HEK293 (cell line): ENCODE measurements at regions not wholly inside any gene's neighbourhood (a gene's known extent, or its start where the extent isn't known, plus 50 kb on each side); places are given as distances from the start of the nearest gene placed in this dataset.

Experiments
- RBAK ChIP-seq: fragments of 450-650 bp; formaldehyde crosslinking; IDR thresholded peaks from 2 replicates; pipeline ENCODE4 v1.5.1; 2016; ENCODE audit warnings: missing biosample characterization, missing genetic modification characterization
- YY1 ChIP-seq: fragments of 450-650 bp; formaldehyde crosslinking; IDR thresholded peaks from 2 replicates; pipeline ENCODE4 v1.5.1; 2018; ENCODE audit warnings: missing biosample characterization, missing genetic modification characterization
- ZNF792 ChIP-seq: fragments of 450-650 bp; formaldehyde crosslinking; IDR thresholded peaks from 2 replicates; pipeline ENCODE4 v1.5.1; 2016; ENCODE audit warnings: missing biosample characterization, missing genetic modification characterization
- TF ChIP-seq, protein P1 (sequence below): fragments of 450-650 bp; formaldehyde crosslinking; IDR thresholded peaks from 2 replicates; pipeline ENCODE4 v1.5.1; 2016; ENCODE audit warnings: missing biosample characterization, missing genetic modification characterization
- TF ChIP-seq, protein P2 (sequence below): fragments of 450-650 bp; formaldehyde crosslinking; IDR thresholded peaks from 2 replicates; pipeline ENCODE4 v1.5.1; 2016; ENCODE audit warnings: missing biosample characterization, missing genetic modification characterization

DNA sequence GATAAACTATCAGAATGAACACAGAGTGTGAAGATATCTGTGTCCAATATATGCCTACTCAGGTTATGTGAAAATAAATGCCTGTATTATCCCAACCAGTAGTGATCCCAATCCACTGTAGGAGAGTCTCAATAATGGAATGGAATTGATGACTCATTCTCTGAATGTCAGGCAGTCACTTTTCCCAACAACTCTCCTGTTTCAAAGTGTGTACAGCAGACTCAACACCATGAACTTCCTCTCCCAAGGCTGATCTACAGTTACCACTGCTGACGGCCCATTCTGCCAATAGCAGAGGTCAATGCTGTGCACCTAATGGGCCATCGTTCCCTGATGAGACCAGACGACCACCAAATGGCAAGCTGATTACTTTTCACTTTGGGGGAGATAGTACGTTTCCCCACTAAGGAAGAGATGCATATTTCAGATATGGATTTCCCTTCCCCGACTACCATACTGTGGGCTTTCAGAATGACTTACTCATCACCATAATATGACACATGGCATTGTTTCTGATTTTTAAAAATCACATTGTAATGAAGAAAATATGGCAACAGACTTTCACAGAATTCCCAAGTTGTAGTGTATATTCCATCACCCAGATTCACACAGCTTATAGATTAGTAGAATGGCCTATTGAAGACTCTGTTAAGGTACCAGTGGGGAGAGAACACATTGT lies 601.7 kb upstream of the VRK2 start:
- TF ChIP-seq, protein P1, sequence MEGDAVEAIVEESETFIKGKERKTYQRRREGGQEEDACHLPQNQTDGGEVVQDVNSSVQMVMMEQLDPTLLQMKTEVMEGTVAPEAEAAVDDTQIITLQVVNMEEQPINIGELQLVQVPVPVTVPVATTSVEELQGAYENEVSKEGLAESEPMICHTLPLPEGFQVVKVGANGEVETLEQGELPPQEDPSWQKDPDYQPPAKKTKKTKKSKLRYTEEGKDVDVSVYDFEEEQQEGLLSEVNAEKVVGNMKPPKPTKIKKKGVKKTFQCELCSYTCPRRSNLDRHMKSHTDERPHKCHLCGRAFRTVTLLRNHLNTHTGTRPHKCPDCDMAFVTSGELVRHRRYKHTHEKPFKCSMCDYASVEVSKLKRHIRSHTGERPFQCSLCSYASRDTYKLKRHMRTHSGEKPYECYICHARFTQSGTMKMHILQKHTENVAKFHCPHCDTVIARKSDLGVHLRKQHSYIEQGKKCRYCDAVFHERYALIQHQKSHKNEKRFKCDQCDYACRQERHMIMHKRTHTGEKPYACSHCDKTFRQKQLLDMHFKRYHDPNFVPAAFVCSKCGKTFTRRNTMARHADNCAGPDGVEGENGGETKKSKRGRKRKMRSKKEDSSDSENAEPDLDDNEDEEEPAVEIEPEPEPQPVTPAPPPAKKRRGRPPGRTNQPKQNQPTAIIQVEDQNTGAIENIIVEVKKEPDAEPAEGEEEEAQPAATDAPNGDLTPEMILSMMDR = no peak
- TF ChIP-seq RBAK (tag by site-specific recombination) (no peak), YY1 (tag by site-specific recombination) (no peak), ZNF792 (tag by site-specific recombination) (no peak)
- TF ChIP-seq, protein P2, sequence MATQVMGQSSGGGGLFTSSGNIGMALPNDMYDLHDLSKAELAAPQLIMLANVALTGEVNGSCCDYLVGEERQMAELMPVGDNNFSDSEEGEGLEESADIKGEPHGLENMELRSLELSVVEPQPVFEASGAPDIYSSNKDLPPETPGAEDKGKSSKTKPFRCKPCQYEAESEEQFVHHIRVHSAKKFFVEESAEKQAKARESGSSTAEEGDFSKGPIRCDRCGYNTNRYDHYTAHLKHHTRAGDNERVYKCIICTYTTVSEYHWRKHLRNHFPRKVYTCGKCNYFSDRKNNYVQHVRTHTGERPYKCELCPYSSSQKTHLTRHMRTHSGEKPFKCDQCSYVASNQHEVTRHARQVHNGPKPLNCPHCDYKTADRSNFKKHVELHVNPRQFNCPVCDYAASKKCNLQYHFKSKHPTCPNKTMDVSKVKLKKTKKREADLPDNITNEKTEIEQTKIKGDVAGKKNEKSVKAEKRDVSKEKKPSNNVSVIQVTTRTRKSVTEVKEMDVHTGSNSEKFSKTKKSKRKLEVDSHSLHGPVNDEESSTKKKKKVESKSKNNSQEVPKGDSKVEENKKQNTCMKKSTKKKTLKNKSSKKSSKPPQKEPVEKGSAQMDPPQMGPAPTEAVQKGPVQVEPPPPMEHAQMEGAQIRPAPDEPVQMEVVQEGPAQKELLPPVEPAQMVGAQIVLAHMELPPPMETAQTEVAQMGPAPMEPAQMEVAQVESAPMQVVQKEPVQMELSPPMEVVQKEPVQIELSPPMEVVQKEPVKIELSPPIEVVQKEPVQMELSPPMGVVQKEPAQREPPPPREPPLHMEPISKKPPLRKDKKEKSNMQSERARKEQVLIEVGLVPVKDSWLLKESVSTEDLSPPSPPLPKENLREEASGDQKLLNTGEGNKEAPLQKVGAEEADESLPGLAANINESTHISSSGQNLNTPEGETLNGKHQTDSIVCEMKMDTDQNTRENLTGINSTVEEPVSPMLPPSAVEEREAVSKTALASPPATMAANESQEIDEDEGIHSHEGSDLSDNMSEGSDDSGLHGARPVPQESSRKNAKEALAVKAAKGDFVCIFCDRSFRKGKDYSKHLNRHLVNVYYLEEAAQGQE (tag by site-specific recombination) = no peak
